ENCODE measurements at regions not wholly inside any gene's neighbourhood (a gene's known extent, or its start where the extent isn't known, plus 50 kb on each side); places are given as distances from the start of the nearest gene placed in this dataset.

DNA sequence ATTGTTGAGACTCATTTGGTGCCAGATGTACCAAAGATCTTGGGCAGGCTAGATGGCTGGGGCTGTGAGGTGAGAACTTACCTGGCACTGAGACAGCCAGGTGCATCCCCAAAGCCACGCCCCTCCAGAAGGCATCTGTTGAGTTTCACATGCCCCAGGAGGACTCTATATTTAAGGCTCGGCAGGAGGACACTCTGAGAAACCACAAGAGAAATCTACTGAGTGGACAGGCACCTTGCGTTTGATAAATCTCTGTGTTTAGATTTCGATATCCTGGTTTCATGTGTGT, 197.9 kb upstream of the ZNF536 start (continued):
- TF ChIP-seq, protein P1, sequence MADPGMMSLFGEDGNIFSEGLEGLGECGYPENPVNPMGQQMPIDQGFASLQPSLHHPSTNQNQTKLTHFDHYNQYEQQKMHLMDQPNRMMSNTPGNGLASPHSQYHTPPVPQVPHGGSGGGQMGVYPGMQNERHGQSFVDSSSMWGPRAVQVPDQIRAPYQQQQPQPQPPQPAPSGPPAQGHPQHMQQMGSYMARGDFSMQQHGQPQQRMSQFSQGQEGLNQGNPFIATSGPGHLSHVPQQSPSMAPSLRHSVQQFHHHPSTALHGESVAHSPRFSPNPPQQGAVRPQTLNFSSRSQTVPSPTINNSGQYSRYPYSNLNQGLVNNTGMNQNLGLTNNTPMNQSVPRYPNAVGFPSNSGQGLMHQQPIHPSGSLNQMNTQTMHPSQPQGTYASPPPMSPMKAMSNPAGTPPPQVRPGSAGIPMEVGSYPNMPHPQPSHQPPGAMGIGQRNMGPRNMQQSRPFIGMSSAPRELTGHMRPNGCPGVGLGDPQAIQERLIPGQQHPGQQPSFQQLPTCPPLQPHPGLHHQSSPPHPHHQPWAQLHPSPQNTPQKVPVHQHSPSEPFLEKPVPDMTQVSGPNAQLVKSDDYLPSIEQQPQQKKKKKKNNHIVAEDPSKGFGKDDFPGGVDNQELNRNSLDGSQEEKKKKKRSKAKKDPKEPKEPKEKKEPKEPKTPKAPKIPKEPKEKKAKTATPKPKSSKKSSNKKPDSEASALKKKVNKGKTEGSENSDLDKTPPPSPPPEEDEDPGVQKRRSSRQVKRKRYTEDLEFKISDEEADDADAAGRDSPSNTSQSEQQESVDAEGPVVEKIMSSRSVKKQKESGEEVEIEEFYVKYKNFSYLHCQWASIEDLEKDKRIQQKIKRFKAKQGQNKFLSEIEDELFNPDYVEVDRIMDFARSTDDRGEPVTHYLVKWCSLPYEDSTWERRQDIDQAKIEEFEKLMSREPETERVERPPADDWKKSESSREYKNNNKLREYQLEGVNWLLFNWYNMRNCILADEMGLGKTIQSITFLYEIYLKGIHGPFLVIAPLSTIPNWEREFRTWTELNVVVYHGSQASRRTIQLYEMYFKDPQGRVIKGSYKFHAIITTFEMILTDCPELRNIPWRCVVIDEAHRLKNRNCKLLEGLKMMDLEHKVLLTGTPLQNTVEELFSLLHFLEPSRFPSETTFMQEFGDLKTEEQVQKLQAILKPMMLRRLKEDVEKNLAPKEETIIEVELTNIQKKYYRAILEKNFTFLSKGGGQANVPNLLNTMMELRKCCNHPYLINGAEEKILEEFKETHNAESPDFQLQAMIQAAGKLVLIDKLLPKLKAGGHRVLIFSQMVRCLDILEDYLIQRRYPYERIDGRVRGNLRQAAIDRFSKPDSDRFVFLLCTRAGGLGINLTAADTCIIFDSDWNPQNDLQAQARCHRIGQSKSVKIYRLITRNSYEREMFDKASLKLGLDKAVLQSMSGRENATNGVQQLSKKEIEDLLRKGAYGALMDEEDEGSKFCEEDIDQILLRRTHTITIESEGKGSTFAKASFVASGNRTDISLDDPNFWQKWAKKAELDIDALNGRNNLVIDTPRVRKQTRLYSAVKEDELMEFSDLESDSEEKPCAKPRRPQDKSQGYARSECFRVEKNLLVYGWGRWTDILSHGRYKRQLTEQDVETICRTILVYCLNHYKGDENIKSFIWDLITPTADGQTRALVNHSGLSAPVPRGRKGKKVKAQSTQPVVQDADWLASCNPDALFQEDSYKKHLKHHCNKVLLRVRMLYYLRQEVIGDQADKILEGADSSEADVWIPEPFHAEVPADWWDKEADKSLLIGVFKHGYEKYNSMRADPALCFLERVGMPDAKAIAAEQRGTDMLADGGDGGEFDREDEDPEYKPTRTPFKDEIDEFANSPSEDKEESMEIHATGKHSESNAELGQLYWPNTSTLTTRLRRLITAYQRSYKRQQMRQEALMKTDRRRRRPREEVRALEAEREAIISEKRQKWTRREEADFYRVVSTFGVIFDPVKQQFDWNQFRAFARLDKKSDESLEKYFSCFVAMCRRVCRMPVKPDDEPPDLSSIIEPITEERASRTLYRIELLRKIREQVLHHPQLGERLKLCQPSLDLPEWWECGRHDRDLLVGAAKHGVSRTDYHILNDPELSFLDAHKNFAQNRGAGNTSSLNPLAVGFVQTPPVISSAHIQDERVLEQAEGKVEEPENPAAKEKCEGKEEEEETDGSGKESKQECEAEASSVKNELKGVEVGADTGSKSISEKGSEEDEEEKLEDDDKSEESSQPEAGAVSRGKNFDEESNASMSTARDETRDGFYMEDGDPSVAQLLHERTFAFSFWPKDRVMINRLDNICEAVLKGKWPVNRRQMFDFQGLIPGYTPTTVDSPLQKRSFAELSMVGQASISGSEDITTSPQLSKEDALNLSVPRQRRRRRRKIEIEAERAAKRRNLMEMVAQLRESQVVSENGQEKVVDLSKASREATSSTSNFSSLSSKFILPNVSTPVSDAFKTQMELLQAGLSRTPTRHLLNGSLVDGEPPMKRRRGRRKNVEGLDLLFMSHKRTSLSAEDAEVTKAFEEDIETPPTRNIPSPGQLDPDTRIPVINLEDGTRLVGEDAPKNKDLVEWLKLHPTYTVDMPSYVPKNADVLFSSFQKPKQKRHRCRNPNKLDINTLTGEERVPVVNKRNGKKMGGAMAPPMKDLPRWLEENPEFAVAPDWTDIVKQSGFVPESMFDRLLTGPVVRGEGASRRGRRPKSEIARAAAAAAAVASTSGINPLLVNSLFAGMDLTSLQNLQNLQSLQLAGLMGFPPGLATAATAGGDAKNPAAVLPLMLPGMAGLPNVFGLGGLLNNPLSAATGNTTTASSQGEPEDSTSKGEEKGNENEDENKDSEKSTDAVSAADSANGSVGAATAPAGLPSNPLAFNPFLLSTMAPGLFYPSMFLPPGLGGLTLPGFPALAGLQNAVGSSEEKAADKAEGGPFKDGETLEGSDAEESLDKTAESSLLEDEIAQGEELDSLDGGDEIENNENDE (IDR thresholded peaks at IDR 0.05; ENCODE audit: insufficient replicate concordance, low read length) = no peak

All from H1 (cell line).